GM19455 (cell line): ENCODE measurements at regions not wholly inside any gene's neighbourhood (a gene's known extent, or its start where the extent isn't known, plus 50 kb on each side); places are given as distances from the start of the nearest gene placed in this dataset.
"Not testable (repeated sequence)": the region's sequence is repeated elsewhere in the genome, so short reads cannot be mapped to it uniquely, and the experiment has no call there.

Source experiments
- ATAC-seq: cut with Tn5 transposase; IDR thresholded peaks from one replicate; pipeline ENCODE4 v1.9.1; 2021; ENCODE audit not compliant: unreplicated experiment

DNA sequence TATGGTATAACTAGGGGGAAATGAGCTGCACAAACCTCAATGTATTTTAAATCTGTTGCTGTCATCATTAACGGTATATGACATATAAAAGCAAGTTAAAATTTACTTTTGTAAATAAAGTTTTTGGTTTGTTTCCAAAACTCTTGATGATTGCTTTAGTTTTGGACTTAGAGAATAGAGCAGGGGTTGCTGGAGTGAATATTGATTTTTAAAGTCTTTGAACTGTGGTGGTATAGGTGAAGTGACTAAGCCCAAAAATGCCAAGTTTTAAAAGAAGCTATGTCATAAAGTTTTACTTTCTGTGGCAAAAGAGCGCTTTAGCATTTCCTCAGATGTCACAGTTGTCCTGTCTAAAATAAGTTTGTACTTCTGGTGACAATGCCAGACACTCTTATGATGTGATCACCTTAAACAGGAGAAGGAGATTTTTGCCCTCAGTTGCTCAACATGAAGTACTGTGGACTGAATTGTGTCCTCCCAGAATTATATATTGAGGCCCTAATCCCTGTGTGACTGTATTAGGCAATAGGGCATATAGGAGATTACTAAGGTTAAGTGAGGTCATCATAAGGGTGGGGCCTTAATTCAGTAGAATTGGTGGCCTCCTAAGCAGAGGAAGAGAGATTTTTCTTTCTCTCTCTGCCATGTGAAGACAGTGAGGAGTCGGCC lies 175.2 kb upstream of the PLGLB1 start:
- not testable (repeated sequence) for ATAC-seq

DNA sequence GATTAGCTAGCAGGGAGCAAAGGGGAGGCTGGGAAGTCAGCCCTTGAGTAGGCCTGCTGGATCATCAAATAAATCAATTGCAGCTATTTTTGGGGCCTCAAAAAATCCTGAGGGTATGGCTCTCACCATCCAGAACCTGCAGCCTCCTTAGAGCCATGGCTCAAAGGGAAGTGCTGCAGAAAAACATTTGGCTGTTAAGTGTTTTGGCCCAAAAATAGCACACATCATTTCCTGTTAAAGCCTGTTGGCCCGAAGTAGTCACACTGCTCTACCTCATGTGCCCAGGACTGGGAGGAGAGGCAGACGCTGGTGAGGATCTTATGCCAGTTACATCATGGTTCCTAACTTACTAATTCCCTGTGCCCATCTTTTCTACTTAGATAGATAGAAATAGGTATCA lies 176.8 kb upstream of the PLGLB1 start:
- not testable (repeated sequence) for ATAC-seq

DNA sequence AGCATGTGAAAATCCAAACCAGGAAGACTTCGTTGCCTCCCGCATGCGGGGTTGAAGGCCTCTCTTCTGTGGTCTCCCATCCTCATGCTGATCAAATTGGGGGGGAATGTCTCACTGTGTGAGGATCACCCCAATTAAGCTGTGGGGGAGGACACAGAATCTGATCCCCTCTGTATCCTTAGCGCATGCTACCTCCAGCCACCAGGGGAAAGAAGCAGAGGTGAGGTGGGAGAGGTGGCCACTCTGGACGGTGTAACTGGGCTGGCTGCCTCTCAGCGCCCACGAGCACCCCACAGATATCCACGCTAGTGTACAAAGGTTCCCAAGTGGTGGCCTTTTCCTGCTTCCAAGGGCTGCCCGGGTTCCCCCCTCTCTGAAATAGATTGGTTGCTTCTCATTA lies 177.6 kb upstream of the PLGLB1 start:
- ATAC-seq = not testable (repeated sequence)

DNA sequence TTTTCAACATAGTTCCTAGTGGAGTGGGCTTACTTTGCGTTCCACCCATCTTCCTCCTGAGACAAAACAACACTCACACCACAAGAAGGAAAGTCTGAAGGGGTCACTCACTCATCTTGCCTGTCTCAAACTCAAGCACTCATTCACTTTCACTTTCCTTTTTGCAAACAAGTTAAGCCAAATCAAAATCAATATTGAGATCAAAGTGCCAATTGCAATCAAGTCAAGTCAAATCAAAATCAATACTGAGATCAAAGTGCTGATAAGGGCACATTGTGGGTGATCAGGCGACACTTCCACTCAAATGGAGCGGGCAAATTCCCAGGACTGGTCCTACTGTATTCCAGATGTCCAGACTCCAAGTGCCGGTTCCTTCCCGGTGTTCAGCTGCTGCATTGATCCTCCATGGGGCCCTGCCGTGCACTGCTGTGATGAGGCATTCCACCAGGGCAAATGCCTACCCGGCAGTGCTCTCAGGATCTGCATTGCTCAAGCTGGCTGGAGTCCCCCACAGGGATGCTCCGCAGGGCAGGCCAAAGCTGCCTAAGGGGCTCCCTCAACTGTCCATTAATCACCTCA lies 183.0 kb upstream of the PLGLB1 start:
- ATAC-seq = not testable (repeated sequence)

DNA sequence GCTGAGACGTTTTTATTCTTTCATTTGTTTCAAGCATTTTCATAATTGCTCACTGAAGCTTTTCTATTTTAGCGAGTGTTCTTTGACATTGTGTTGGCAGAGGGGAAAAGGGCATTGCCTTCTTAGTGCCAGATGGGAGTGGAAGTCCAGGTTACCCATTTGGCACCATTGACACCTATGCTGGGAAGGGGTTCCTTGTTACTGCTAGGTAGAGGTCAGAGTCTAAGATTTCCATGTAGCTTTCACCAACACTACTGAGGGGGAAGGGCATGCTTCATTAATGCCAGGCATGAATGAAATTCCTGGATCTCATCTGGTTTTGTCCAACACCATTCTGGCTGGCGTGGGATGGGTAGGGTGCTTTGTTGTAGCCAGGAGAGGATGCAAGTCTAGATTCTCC lies 191.3 kb upstream of the PLGLB1 start:
- ATAC-seq = not testable (repeated sequence)

DNA sequence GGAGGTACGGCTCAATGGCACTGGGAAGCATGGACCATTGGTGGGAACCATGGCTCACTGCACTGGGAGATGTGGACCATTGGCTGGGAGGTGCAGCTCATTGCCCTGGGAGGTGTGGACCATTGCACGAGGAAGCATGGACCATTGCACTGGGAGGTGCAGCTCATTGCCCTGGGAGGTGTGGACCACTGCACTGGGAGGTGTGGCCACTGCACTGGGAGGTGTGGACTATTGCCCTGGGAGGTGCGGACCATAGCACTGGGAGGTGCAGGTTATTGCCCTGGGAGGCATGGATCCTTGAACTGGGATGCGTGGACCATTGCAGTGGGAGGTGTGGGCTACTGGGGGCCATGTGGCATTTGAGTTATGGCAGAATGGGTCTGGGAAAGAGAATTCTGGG lies 195.4 kb upstream of the PLGLB1 start:
- not testable (repeated sequence) for ATAC-seq

DNA sequence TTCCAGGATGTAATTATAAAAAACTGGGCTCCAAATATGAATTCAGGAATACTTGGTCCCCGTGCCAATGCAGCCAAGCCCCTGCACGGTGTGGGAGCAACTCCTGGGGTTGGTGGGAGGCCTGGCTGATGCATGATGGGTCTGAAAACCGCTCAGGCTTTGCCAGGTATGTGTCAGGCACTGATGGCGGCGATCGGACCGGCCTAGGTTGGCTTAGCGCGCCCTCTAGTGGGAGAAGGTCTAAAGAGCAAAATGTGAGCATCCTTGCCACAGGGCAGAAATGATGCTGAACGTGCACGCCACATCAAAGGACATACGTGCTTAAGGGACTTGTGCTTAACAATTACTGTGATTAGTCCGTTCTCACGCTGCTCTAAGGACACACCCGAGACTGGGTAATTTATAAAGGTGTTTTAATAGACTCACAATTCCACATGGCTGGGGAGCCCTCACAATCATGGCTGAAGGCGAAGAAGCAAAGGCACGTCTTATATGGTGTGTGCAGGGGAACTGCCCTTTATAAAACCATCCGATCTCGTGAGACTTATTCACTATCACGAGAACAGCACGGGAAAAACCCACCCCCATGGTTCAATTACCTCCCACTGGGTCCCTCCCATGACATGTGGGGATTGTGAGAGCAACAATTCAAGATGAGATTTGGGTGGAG lies 196.2 kb upstream of the PLGLB1 start:
- not testable (repeated sequence) for ATAC-seq

DNA sequence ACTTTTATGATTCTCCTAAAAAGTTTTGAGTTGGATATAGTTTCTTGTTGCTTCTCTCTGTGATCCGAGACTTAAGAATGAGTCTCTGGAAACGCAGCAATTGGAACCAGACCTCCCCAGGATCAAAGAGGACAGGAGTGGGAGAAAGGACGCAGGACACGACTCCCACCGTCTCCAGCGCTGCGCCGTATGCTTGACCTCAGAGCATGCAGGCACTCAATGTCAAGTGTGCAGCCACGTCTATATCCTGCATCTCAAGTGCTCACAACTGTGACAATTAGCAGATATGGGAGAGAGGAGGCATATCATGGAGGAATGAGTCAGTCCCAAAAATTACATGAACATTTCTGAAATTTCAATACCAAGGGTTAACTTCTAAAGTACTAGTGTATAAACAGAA lies 199.0 kb upstream of the PLGLB1 start:
- not testable (repeated sequence) for ATAC-seq

DNA sequence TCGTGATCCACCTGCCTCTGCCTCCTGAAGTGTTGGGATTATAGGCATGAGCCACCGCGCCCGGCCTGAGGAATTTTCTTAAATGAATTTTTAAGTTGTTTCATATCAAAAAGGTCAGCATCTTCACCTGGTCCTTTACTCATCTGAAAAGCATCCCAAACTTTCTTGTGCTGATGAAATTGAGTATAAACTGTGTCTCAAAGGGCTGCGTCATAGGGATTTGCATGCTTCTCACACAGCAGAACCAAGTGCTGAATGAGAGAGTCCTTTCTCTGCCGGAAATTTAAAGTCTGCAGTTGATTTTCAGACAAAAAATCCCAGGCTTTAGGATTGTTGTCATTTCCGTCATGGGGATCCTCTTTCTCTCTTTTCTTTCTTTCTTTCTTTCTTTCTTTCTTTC lies 200.5 kb upstream of the PLGLB1 start:
- not testable (repeated sequence) for ATAC-seq

DNA sequence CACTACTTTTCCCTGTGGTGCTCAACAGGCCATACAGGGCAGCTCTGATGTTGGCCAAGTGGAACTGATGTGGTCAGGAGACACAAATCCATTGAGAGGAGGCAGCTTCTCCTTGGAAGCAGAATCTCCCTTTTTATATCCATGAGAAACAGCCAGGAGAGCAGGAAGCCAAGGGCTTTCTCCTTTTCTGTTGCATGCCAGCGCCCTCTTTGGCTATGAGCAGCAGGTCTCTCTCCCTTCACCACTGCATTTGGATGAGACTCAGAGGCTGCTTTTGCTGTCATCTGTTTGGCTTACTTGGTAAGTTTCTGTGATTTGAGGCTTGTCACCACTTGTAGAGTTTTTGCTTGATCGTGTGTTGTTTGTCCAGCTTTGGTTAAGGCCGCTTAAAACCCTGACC lies 202.2 kb upstream of the PLGLB1 start:
- ATAC-seq = not testable (repeated sequence)

DNA sequence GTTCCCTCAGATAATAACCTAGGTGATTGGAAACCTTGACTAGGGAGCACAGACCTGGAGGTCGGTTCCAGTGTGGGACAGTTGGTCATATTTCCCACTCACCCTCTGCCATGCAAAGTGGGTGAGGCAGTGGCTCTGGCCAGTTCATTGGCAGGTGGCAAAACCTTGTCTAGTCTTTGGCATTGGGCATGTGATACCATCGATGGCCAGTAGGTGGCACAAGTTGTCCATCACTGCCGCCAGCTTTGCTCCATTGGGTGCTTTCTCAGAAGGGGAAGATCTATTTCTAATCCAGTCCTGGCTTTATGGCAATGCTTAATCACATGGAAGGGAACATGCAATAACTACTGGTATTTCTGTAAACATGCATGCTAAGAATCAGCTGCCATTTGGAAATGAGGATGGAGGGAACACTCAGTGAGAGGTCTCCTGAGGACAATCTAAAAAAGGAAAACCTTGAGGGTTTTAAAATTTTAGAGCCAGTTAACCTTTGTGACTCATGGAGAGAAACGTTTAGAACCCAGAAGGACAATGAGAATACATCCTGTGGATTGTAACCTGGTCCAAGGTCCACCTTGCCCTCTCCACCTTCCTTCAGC lies 207.5 kb upstream of the PLGLB1 start:
- peak; percentile 73 for ATAC-seq

DNA sequence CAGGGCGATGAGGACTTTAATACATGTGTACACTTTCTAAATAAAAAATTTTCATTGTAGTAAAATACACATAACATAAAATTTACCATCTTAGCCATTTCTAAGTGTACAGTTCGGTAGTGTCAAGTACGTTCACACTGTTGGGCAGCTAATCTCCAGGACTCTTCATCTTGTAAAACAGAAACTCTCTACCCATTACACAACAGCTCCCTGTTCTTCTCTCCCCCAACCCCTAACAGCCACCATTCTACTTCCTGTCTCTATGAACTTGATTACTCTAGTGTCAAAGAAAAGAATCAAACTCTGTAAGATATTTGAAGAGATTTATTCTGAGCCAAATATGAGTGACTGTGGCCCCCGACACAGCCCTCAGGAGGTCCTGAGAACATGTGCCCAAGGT lies 208.3 kb upstream of the PLGLB1 start:
- not testable (repeated sequence) for ATAC-seq

DNA sequence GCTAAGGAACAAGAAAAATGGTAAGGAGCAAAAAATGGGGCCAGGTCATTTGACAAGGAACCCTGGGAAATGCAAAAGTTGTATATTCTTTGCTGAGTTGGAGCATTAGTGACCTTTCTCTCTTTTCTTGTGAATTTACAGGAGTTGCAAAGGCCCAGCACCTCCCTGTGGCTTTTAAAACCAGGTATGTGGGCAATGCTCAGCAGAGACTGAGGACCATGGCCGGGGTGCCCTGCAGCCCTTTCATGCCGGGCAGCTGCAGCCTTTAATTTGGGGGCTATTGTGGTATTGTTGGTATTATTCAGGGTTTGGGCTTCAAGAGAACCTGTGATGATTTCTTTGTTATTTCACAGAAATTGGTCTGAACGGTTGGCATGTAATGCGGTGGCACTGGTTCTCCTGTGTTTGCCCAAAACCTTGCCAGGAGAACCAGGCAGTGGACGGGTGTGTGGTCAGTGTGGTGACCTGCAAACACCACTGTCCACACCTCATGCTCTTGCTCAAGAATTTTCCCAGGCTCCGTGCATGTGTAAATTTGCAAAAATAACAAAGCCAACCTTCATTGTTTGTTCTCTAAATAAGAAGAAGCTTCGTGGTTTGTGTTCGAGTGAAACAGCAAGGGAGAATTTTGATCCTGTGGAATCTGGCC lies 213.8 kb upstream of the PLGLB1 start:
- not testable (repeated sequence) for ATAC-seq

DNA sequence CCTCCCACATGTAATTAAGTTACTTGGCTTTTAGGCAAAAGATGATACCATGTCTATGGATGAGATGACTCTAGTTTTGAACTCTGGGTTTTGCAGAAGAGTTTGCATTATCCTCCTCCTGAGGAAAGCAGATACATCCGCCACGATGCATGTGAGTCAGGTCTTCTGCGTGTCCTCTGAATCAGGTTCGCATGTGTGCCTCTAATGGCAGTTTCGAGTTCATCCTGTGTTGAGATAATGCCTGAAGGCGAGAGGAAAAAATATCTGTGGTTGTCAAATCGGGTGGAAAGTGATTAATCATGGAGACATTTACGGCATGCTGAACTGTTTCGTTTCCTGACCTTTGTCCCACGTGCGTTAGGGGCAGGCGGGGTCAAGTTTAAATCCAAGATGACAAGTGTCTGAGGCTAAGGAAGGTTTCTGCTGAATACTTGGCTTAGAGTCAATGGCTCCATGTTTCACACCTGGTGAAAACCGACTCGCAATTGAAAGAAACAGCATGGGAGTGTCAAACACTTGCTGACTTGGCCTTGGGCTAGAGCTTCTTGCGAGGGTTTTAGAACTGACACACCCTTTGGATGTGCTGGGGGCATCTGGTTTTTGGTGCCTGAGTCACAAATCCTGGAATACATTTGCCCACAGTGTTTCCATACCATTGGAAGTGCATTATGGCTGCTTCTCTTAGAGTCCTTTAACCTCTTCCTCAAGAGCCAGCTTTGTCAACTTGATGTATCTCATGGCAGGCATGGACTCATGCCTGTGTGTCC lies 216.1 kb upstream of the PLGLB1 start:
- ATAC-seq = not testable (repeated sequence)

DNA sequence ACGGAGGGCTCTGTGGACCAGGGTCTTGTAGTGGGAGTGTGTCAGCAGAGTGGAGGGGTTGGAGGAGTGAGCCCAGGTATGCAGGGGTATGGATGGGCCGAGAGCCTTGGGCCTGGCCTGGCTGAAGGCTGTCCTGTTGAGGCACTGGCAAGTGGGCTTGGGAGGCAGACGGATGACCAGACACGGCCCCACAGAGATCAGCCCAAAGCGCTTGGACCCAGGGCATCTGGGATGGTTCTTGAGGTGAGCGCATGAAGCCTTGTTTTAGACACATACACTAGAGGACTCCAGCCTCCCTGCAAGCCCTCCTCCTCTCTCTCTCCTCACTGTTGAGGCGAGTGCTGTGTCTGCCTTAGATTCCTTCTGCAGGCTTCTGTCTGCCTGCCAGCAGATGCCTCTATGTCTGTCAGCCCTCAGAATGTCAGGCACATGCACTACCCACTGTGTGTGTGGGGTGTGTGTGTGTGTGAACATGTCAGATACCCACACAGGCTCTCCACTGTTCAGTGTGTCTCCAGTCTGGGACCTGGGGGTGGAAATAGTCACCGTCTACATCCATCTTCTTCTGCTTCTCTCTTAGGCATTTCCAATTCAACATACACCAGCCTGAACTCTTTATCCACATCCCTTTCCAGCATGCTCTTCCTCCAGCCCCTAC lies 218.0 kb upstream of the PLGLB1 start:
- not testable (repeated sequence) for ATAC-seq

DNA sequence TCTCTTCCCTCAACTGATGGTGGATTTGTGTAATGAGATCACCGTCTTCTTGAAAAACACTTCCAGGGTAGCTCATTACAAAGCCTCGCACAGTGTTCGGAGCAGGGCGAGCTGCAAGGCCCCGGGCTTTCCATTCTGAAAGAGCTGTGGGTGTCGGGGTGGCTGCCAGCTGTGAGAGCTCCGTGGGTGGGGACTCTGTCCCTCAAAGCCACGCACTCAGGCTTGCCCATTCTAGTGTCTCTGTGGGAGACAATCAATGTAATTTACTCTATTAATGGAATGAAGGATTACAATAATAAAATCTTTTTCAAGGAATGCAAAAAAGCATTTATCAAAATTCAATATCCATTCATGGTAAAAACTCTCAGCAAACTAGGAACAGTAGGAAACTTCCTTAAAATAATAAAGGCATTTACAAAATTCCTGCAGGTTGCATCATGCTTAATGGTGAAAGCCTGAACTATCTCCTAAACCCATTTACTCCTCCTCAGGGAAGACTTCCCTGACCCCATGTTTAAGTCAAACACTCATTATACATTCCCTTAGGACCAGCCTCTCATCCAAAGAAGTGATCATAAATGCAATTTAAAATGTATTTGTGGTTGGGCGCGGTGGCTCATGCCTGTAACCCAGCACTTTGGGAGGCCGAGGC lies 224.5 kb upstream of the PLGLB1 start:
- ATAC-seq = not testable (repeated sequence)

DNA sequence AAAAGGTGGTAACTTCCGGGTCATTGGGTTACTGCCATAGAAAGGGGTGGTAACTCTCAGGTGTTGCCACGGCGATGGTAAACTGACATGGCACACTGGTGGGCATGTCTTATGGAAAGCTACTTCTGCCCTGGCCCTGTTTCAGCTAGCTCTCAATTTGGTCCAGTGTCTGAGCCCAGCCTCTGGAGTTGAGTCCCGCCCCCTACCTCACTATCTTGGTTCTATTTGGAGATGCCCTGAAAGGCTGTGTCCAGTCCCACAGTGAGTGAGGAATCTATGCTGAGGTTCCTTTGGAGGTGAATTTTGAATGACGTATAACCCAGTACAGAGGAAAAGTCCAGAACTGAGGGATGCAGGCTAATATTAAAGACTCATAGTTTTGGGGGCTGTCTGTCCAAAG lies 230.4 kb upstream of the PLGLB1 start:
- ATAC-seq = not testable (repeated sequence)

DNA sequence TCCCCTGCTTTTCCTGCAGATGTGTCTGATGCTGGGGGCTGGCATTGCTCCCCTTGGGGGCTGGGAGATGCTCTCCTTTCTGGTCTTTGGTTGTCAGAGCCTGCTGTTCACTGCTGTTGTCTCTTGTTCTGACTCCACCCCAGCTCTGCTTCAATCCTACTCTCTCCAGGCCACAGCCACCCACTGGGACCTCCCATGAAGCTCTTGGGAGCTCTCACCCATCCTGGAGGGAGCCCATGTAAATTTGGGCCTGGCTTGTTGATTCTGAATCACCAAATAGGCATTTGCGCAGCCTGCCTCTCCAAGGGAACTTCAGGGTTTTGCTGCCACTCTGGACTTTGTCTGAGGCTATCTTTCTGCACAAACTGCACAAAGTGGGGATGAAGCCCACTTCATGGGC lies 232.9 kb upstream of the PLGLB1 start:
- ATAC-seq = not testable (repeated sequence)

DNA sequence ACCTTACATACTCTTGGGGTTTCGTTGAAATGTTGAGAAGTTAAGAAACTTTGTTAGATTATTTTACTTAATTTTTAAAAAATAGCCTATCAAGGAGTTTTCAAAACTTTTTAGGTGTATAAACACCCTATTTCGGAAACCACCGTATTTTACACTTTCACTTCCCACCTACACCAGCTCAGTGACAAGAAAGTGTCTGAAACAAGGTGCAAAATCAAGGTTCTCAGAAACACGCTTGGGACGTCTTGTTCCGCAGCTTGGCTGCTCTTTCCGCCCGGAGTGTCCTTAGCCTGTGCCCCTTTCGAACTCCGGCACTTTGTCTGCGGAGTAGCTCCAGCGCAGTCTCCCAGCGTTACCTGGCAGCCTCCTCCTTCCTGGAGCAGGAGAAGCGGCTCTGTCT lies 233.8 kb upstream of the PLGLB1 start:
- ATAC-seq = not testable (repeated sequence)

DNA sequence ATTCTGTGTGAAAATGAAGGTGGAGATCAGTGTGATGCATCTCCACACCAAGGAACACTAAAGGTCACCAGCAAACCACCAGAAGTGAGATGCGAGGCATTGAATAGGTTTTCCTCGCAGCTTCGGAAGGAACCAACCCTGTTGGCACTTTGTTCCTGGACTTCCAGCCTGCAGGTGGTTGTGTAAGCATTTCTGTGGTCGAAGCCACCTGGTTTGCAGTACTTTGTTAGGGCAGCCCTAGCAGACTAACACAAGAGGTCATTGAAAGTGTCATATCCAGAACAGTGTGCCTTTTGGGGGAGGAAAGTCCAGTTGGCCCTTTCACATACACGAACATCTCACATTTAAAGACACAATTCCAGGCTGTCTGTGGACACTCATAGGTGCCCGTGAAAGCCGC lies 237.2 kb upstream of the PLGLB1 start:
- ATAC-seq = not testable (repeated sequence)
